Naive thymus-derived CD8-positive, alpha-beta T cell (primary cell): ENCODE measurements at regions not wholly inside any gene's neighbourhood (a gene's known extent, or its start where the extent isn't known, plus 50 kb on each side); places are given as distances from the start of the nearest gene placed in this dataset.
A peak's percentile ranks its signal among the peaks of the same experiment; 100 is the strongest.

Experiments
- ATAC-seq, 2 donors: fragments of 150-1000 bp; cut with Tn5 transposase in 1 of 2; sonication (Bioruptor Pico), chemical (Tn5 transposase) in 1 of 2; 1 replicate in 1 of 2; 2 replicates in 1 of 2; pipeline ENCODE4 v1.10.0; 2021; ENCODE audit warnings: mild to moderate bottlenecking in 2 of 2, moderate library complexity in 2 of 2
- POLR2A ChIA-PET: fragments of 350-600 bp; sonication (Branson Sonifier 250); formaldehyde crosslinking; loops from one replicate; lab custom pipeline; 2021; ENCODE audit warnings: antibody characterized with exemption; lab: Charles Lee
- DNase-seq, 10 donors: peaks; one replicate each; pipeline versions ENCODE4 v3.0.0 to v3.0.0-alpha.2; 2020 to 2022
- H3K27ac Mint-ChIP-seq, 10 donors: one replicate each; pipeline ENCODE4 v1.8.0; 2020 to 2022; ENCODE audit warnings: mild to moderate bottlenecking in 10 of 10, mixed read lengths in 10 of 10, moderate library complexity in 4 of 10, inconsistent platforms in 1 of 10
- H3K27me3 Mint-ChIP-seq, 5 donors: one replicate each; pipeline ENCODE4 v1.8.0; 2021 to 2022; ENCODE audit warnings: mixed read lengths in 5 of 5
- H3K36me3 Mint-ChIP-seq, 3 donors: one replicate each; pipeline ENCODE4 v1.8.0; 2020 to 2022; ENCODE audit warnings: mixed read lengths in 3 of 3, mild to moderate bottlenecking in 2 of 3, inconsistent platforms in 1 of 3
- H3K4me1 Mint-ChIP-seq, 4 donors: one replicate each; pipeline ENCODE4 v1.8.0; 2021 to 2022; ENCODE audit warnings: mixed read lengths in 4 of 4
- H3K4me3 Mint-ChIP-seq, 10 donors: one replicate each; pipeline ENCODE4 v1.8.0; 2020 to 2022; ENCODE audit warnings: mild to moderate bottlenecking in 10 of 10, mixed read lengths in 10 of 10, moderate library complexity in 6 of 10, inconsistent platforms in 1 of 10
- H3K9me3 Mint-ChIP-seq, 9 donors: one replicate each; pipeline ENCODE4 v1.8.0; 2020 to 2022; ENCODE audit warnings: mixed read lengths in 9 of 9, mild to moderate bottlenecking in 3 of 9, inconsistent platforms in 1 of 9, moderate library complexity in 1 of 9

- POLR2A ChIA-PET, result no interaction called here
Measured at GRCh38 chr9:87093777-87094176, 146.5 kb upstream of the GAS1 start.

DNA sequence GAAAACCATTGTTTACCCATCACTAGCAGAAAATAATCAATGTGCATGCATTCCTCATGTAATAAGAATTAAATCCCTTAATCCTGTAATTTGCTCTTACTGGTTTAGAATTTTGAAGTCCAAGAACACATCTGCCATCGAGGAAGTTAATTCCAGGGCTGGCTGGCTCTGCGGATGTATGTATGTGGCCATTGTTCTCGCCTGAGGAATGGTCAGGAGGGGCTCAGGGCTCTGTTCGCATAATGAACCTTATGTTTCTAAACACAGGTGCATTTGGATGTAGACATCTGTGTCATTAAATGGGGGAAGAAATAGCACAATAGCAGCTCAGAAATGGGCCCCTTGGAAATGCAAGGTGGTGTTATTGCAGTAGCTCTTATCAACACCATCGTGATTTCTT lies 148.6 kb upstream of the GAS1 start:
- H3K9me3 Mint-ChIP-seq, result peaks cover 0 to 5% (median 0%) of the 10 kb centered on the region in 9 donors
- peaks cover 2 to 10% (median 6%) of the 10 kb centered on the region in 5 donors for H3K27me3 Mint-ChIP-seq
- no peak overlapping the region for H3K27ac Mint-ChIP-seq
- H3K36me3 Mint-ChIP-seq, result no peaks in the 10 kb centered on the region
- no peak for DNase-seq
- no peak overlapping the region for H3K4me3 Mint-ChIP-seq
- H3K4me1 Mint-ChIP-seq, result no peaks in the 10 kb centered on the region
- ATAC-seq, result no peak
- POLR2A ChIA-PET, result no interaction called here

More at GRCh38 chr9:87093777-87094176, 146.5 kb upstream of the GAS1 start:
- DNase-seq, result no peak
- H3K36me3 Mint-ChIP-seq, result no peaks in the 10 kb centered on the region
- no peaks in the 10 kb centered on the region for H3K4me1 Mint-ChIP-seq
- no peak overlapping the region for H3K4me3 Mint-ChIP-seq
- peaks cover 0 to 5% (median 0%) of the 10 kb centered on the region in 9 donors for H3K9me3 Mint-ChIP-seq
- no peak for ATAC-seq
- H3K27me3 Mint-ChIP-seq, result peaks cover 4 to 10% (median 7%) of the 10 kb centered on the region in 5 donors
- no peak overlapping the region for H3K27ac Mint-ChIP-seq

- Mint-ChIP-seq H3K4me3 (no peak overlapping the region), H3K9me3 (peaks cover 0 to 5% (median 0%) of the 10 kb centered on the region in 9 donors), H3K4me1 (no peaks in the 10 kb centered on the region), H3K27ac (no peak overlapping the region), H3K27me3 (peaks cover 0 to 9% (median 7%) of the 10 kb centered on the region in 5 donors), H3K36me3 (no peaks in the 10 kb centered on the region)
- ATAC-seq, result no peak
- no peak for DNase-seq
- POLR2A ChIA-PET, result no interaction called here
Measured at GRCh38 chr9:87096506-87096905, 149.2 kb upstream of the GAS1 start.

DNA sequence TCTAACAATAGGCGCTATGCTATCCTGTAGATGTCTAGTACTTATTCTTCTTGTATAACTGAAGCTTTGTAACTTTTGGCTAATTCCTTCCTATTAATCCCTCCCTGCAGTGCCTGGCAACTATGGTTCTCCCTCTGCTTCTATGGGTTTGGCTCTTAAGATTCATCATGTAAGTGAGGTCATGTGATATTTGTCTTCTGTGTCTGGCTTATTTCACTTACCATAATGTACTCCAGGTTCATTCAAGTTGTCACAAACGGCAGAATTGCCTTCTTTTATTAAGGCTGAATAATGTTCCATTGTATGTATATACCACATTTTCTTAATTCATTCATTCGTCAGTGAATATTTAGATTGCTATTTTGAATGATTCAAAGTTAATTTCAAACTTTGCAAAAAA lies 149.9 kb upstream of the GAS1 start:
- no peak for DNase-seq
- H3K36me3 Mint-ChIP-seq, result no peaks in the 10 kb centered on the region
- no peak for ATAC-seq
- H3K4me1 Mint-ChIP-seq, result no peaks in the 10 kb centered on the region
- POLR2A ChIA-PET, result no interaction called here
- H3K4me3 Mint-ChIP-seq, result no peak overlapping the region
- peaks cover 0 to 3% (median 0%) of the 10 kb centered on the region in 9 donors for H3K9me3 Mint-ChIP-seq
- H3K27ac Mint-ChIP-seq, result no peak overlapping the region
- H3K27me3 Mint-ChIP-seq, result peaks cover 0 to 8% (median 6%) of the 10 kb centered on the region in 5 donors

GRCh38 chr9:87099407-87099806 lies 152.1 kb upstream of the GAS1 start:
- no peak overlapping the region for H3K4me3 Mint-ChIP-seq
- H3K27me3 Mint-ChIP-seq, result peaks cover 2 to 14% (median 7%) of the 10 kb centered on the region in 5 donors
- H3K27ac Mint-ChIP-seq, result no peak overlapping the region
- no peak for ATAC-seq
- POLR2A ChIA-PET, result no interaction called here
- no peaks in the 10 kb centered on the region for H3K36me3 Mint-ChIP-seq
- no peaks in the 10 kb centered on the region for H3K4me1 Mint-ChIP-seq
- no peak for DNase-seq
- no peaks in the 10 kb centered on the region for H3K9me3 Mint-ChIP-seq

- POLR2A ChIA-PET, result no interaction called here
- H3K36me3 Mint-ChIP-seq, result no peaks in the 10 kb centered on the region
- ATAC-seq, result no peak
- H3K27me3 Mint-ChIP-seq, result peaks cover 2 to 20% (median 9%) of the 10 kb centered on the region in 5 donors
- H3K4me3 Mint-ChIP-seq, result no peak overlapping the region
- H3K27ac Mint-ChIP-seq, result no peak overlapping the region
- no peak for DNase-seq
- H3K9me3 Mint-ChIP-seq, result peaks cover 0 to under 1% (median 0%) of the 10 kb centered on the region in 9 donors
- H3K4me1 Mint-ChIP-seq, result no peaks in the 10 kb centered on the region
Measured at GRCh38 chr9:87100001-87100400, 152.7 kb upstream of the GAS1 start.

DNA sequence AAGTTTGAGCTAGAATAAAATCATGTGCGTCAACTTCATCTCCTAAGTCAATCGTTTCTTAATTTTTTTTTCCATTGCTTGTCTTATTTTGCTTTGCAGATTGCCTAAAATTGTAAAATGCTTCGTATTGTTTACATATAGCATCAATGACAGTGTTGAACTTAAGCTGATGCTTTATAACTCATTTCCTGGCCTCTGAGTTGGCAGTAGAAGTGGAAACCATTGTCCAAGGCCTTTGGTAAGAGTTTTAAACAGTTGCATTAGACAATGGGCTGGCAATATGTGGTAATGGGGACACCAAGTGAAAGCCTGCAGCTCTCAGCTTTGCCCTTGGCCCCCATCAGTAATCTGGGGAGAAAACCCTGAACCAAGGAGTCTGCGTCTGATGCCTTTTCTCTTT lies 154.8 kb upstream of the GAS1 start:
- H3K36me3 Mint-ChIP-seq, result no peaks in the 10 kb centered on the region
- no peak overlapping the region for H3K4me3 Mint-ChIP-seq
- H3K4me1 Mint-ChIP-seq, result no peaks in the 10 kb centered on the region
- H3K9me3 Mint-ChIP-seq, result peaks cover 0 to 1% (median 0%) of the 10 kb centered on the region in 9 donors
- ATAC-seq, result no peak
- no peak overlapping the region for H3K27ac Mint-ChIP-seq
- POLR2A ChIA-PET, result no interaction called here
- peaks cover 2 to 28% (median 12%) of the 10 kb centered on the region in 5 donors for H3K27me3 Mint-ChIP-seq
- DNase-seq, result no peak

- Mint-ChIP-seq H3K27me3 (peaks cover 2 to 27% (median 10%) of the 10 kb centered on the region in 5 donors), H3K36me3 (no peaks in the 10 kb centered on the region), H3K27ac (no peak overlapping the region), H3K4me3 (no peak overlapping the region), H3K9me3 (peaks cover 0 to 14% (median 4%) of the 10 kb centered on the region in 9 donors), H3K4me1 (no peaks in the 10 kb centered on the region)
- POLR2A ChIA-PET, result no interaction called here
- ATAC-seq, result no peak
- no peak for DNase-seq
Measured at GRCh38 chr9:87107072-87107471, 159.8 kb upstream of the GAS1 start.

- no peaks in the 10 kb centered on the region for H3K36me3 Mint-ChIP-seq
- H3K4me3 Mint-ChIP-seq, result no peak overlapping the region
- H3K4me1 Mint-ChIP-seq, result no peaks in the 10 kb centered on the region
- peaks cover 0 to 19% (median 5%) of the 10 kb centered on the region in 5 donors for H3K27me3 Mint-ChIP-seq
- POLR2A ChIA-PET, result no interaction called here
- ATAC-seq, result no peak
- no peak for DNase-seq
- no peak overlapping the region for H3K27ac Mint-ChIP-seq
- H3K9me3 Mint-ChIP-seq, result peaks cover 0 to 14% (median 4%) of the 10 kb centered on the region in 9 donors
Measured at GRCh38 chr9:87108661-87109060, 161.4 kb upstream of the GAS1 start.

DNA sequence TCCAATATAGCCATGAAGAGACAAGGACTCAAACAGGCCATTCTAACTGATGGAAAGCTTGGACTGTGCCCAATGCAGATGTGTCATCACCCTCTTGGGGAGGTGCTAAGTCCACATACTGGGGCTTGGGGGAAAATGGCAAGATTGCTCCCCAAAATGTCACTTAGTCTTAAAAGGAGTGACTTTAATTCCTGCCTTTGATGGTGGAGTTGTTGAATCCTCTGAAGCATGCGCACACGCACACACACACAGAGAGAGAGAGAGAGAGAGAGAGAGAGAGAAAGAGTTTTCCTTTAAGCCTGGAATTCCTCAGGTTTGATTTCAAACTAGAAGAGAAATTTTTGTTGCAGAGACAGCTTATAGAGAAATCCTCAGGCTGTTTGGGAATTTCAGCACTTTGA lies 161.9 kb upstream of the GAS1 start:
- ATAC-seq, result no peak
- Mint-ChIP-seq H3K9me3 (peaks cover 0 to 14% (median 4%) of the 10 kb centered on the region in 9 donors), H3K27ac (peak overlapping the region in 1 of 10 donors; percentile 7), H3K27me3 (peaks cover 0 to 19% (median 5%) of the 10 kb centered on the region in 5 donors), H3K36me3 (no peaks in the 10 kb centered on the region), H3K4me1 (no peaks in the 10 kb centered on the region), H3K4me3 (no peak overlapping the region)
- DNase-seq, result no peak
- POLR2A ChIA-PET, result no interaction called here

GRCh38 chr9:87109851-87110250 lies 162.5 kb upstream of the GAS1 start:
- no peak overlapping the region for H3K27ac Mint-ChIP-seq
- POLR2A ChIA-PET, result no interaction called here
- peaks cover 0 to 19% (median 8%) of the 10 kb centered on the region in 5 donors for H3K27me3 Mint-ChIP-seq
- DNase-seq (no peak), ATAC-seq (no peak)
- H3K36me3 Mint-ChIP-seq, result no peaks in the 10 kb centered on the region
- no peak overlapping the region for H3K4me3 Mint-ChIP-seq
- H3K9me3 Mint-ChIP-seq, result peaks cover 0 to 14% (median 4%) of the 10 kb centered on the region in 9 donors
- no peaks in the 10 kb centered on the region for H3K4me1 Mint-ChIP-seq

DNA sequence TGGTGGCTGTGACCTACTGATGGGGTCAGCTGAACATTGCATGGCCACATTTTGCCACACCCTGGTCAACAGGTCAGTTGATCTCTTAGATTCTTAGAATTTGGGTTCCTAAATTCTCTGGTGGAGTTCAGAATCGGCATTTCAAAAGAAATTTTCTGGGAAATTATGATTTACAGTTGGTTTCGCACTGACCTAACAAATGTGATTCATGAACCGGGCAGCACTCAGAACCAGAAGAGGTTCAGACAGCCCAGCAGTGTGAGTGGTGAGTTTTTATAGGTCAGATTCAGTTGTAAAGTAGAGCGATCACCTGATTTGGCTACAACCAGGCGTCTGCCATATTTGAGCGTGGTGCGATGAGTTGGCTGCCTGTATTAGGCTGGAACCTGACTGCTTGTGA lies 163.7 kb upstream of the GAS1 start:
- H3K27ac Mint-ChIP-seq, result no peak overlapping the region
- H3K4me1 Mint-ChIP-seq, result no peaks in the 10 kb centered on the region
- POLR2A ChIA-PET, result no interaction called here
- ATAC-seq (no peak), DNase-seq (no peak)
- H3K27me3 Mint-ChIP-seq, result peaks cover 0 to 12% (median 8%) of the 10 kb centered on the region in 5 donors
- no peak overlapping the region for H3K4me3 Mint-ChIP-seq
- peaks cover 0 to 14% (median 4%) of the 10 kb centered on the region in 9 donors for H3K9me3 Mint-ChIP-seq
- H3K36me3 Mint-ChIP-seq, result no peaks in the 10 kb centered on the region

- Mint-ChIP-seq H3K27me3 (peaks cover 0 to 14% (median 5%) of the 10 kb centered on the region in 5 donors), H3K4me3 (no peak overlapping the region), H3K36me3 (no peaks in the 10 kb centered on the region), H3K9me3 (peaks cover 0 to 14% (median 4%) of the 10 kb centered on the region in 9 donors), H3K27ac (no peak overlapping the region), H3K4me1 (no peaks in the 10 kb centered on the region)
- DNase-seq (no peak), ATAC-seq (no peak)
- POLR2A ChIA-PET, result no interaction called here
Measured at GRCh38 chr9:87112656-87113055, 165.3 kb upstream of the GAS1 start.

GRCh38 chr9:87113874-87114273 lies 166.6 kb upstream of the GAS1 start:
- no peak overlapping the region for H3K4me3 Mint-ChIP-seq
- H3K27me3 Mint-ChIP-seq, result peaks cover 0 to 14% (median 3%) of the 10 kb centered on the region in 5 donors
- no peak for DNase-seq
- no peak for ATAC-seq
- POLR2A ChIA-PET, result no interaction called here
- H3K36me3 Mint-ChIP-seq, result no peaks in the 10 kb centered on the region
- H3K9me3 Mint-ChIP-seq, result peaks cover 0 to 14% (median 4%) of the 10 kb centered on the region in 9 donors
- no peaks in the 10 kb centered on the region for H3K4me1 Mint-ChIP-seq
- H3K27ac Mint-ChIP-seq, result no peak overlapping the region
